ENCODE measurements at regions not wholly inside any gene's neighbourhood (a gene's known extent, or its start where the extent isn't known, plus 50 kb on each side); places are given as distances from the start of the nearest gene placed in this dataset.

- Histone ChIP-seq H3K4me1 (ENCODE audit: control insufficient read depth in 1 of 2, insufficient read depth in 2 of 2, low read length in 2 of 2) (peaks cover 0 to 3% of the 10 kb centered on the region in 2 donors), H3K9me3 (ENCODE audit: control insufficient read depth in 1 of 2, low read length in 2 of 2) (peaks cover 0 to 4% of the 10 kb centered on the region in 2 donors), H3K27ac (ENCODE audit: low read length) (no peak overlapping the region), H3K27me3 (ENCODE audit: low read depth, low read length) (no peaks in the 10 kb centered on the region), H3K4me3 (ENCODE audit: low read depth in 1 of 2, low read length in 2 of 2) (no peak overlapping the region), H3K36me3 (ENCODE audit: control insufficient read depth in 1 of 2, insufficient read depth in 2 of 2, low read length in 2 of 2) (no peaks in the 10 kb centered on the region)
These were observed 64.2 kb upstream of the MRPS6 start for GRCh38 chr21:34009193-34009592.

- H3K9me3 ChIP-seq (ENCODE audit: control insufficient read depth in 1 of 2, low read length in 2 of 2), result no peaks in the 10 kb centered on the region
- H3K27ac ChIP-seq (ENCODE audit: low read length), result no peak overlapping the region
- no peak overlapping the region for H3K4me3 ChIP-seq (ENCODE audit: low read depth in 1 of 2, low read length in 2 of 2)
- H3K27me3 ChIP-seq (ENCODE audit: low read depth, low read length), result no peaks in the 10 kb centered on the region
- peaks cover 0 to 3% of the 10 kb centered on the region in 2 donors for H3K4me1 ChIP-seq (ENCODE audit: control insufficient read depth in 1 of 2, insufficient read depth in 2 of 2, low read length in 2 of 2)
- H3K36me3 ChIP-seq (ENCODE audit: control insufficient read depth in 1 of 2, insufficient read depth in 2 of 2, low read length in 2 of 2), result no peaks in the 10 kb centered on the region
These were observed 64.8 kb upstream of the MRPS6 start for GRCh38 chr21:34008618-34009017.

GRCh38 chr21:34006611-34007168, 66.7 kb upstream of the MRPS6 start:
- Histone ChIP-seq H3K4me3 (ENCODE audit: low read depth in 1 of 2, low read length in 2 of 2) (no peak overlapping the region), H3K27me3 (ENCODE audit: low read depth, low read length) (no peaks in the 10 kb centered on the region), H3K27ac (ENCODE audit: low read length) (no peak overlapping the region)

GRCh38 chr21:34004974-34005373, 68.4 kb upstream of the MRPS6 start:
- peaks cover 0 to 3% of the 10 kb centered on the region in 2 donors for H3K4me1 ChIP-seq (ENCODE audit: control insufficient read depth in 1 of 2, insufficient read depth in 2 of 2, low read length in 2 of 2)
- no peaks in the 10 kb centered on the region for H3K27me3 ChIP-seq (ENCODE audit: low read depth, low read length)
- no peaks in the 10 kb centered on the region for H3K36me3 ChIP-seq (ENCODE audit: control insufficient read depth in 1 of 2, insufficient read depth in 2 of 2, low read length in 2 of 2)
- no peak overlapping the region for H3K27ac ChIP-seq (ENCODE audit: low read length)
- H3K9me3 ChIP-seq (ENCODE audit: control insufficient read depth in 1 of 2, low read length in 2 of 2), result no peaks in the 10 kb centered on the region
- H3K4me3 ChIP-seq (ENCODE audit: low read depth in 1 of 2, low read length in 2 of 2), result no peak overlapping the region

More at GRCh38 chr21:34006611-34007168, 66.7 kb upstream of the MRPS6 start:
- no peaks in the 10 kb centered on the region for H3K36me3 ChIP-seq (ENCODE audit: control insufficient read depth in 1 of 2, insufficient read depth in 2 of 2, low read length in 2 of 2)
- peaks cover 0 to 3% of the 10 kb centered on the region in 2 donors for H3K4me1 ChIP-seq (ENCODE audit: control insufficient read depth in 1 of 2, insufficient read depth in 2 of 2, low read length in 2 of 2)
- no peaks in the 10 kb centered on the region for H3K9me3 ChIP-seq (ENCODE audit: control insufficient read depth in 1 of 2, low read length in 2 of 2)

GRCh38 chr21:34004013-34004938, 69.1 kb upstream of the MRPS6 start:
- no peaks in the 10 kb centered on the region for H3K36me3 ChIP-seq (ENCODE audit: control insufficient read depth in 1 of 2, insufficient read depth in 2 of 2, low read length in 2 of 2)
- no peak overlapping the region for H3K27ac ChIP-seq (ENCODE audit: low read length)
- H3K4me3 ChIP-seq (ENCODE audit: low read depth in 1 of 2, low read length in 2 of 2), result no peak overlapping the region
- no peaks in the 10 kb centered on the region for H3K27me3 ChIP-seq (ENCODE audit: low read depth, low read length)
- no peaks in the 10 kb centered on the region for H3K9me3 ChIP-seq (ENCODE audit: control insufficient read depth in 1 of 2, low read length in 2 of 2)
- H3K4me1 ChIP-seq (ENCODE audit: control insufficient read depth in 1 of 2, insufficient read depth in 2 of 2, low read length in 2 of 2), result peaks cover 0 to 3% of the 10 kb centered on the region in 2 donors

GRCh38 chr21:34003428-34003827, 70.0 kb upstream of the MRPS6 start:
- no peaks in the 10 kb centered on the region for H3K9me3 ChIP-seq (ENCODE audit: control insufficient read depth in 1 of 2, low read length in 2 of 2)
- H3K4me1 ChIP-seq (ENCODE audit: control insufficient read depth in 1 of 2, insufficient read depth in 2 of 2, low read length in 2 of 2), result peaks cover 0 to 3% of the 10 kb centered on the region in 2 donors
- H3K27ac ChIP-seq (ENCODE audit: low read length), result no peak overlapping the region
- no peaks in the 10 kb centered on the region for H3K36me3 ChIP-seq (ENCODE audit: control insufficient read depth in 1 of 2, insufficient read depth in 2 of 2, low read length in 2 of 2)
- H3K4me3 ChIP-seq (ENCODE audit: low read depth in 1 of 2, low read length in 2 of 2), result no peak overlapping the region
- H3K27me3 ChIP-seq (ENCODE audit: low read depth, low read length), result no peaks in the 10 kb centered on the region

- H3K4me1 ChIP-seq (ENCODE audit: control insufficient read depth in 1 of 2, insufficient read depth in 2 of 2, low read length in 2 of 2), result peaks cover 0 to 3% of the 10 kb centered on the region in 2 donors
- no peaks in the 10 kb centered on the region for H3K36me3 ChIP-seq (ENCODE audit: control insufficient read depth in 1 of 2, insufficient read depth in 2 of 2, low read length in 2 of 2)
- peaks cover 0 to 7% of the 10 kb centered on the region in 2 donors for H3K9me3 ChIP-seq (ENCODE audit: control insufficient read depth in 1 of 2, low read length in 2 of 2)
- H3K27ac ChIP-seq (ENCODE audit: low read length), result no peak overlapping the region
- H3K4me3 ChIP-seq (ENCODE audit: low read depth in 1 of 2, low read length in 2 of 2), result no peak overlapping the region
- H3K27me3 ChIP-seq (ENCODE audit: low read depth, low read length), result no peaks in the 10 kb centered on the region
These were observed 73.0 kb upstream of the MRPS6 start for GRCh38 chr21:34000375-34000774.

GRCh38 chr21:33998809-33999208, 74.6 kb upstream of the MRPS6 start:
- Histone ChIP-seq H3K4me3 (ENCODE audit: low read depth in 1 of 2, low read length in 2 of 2) (no peak overlapping the region), H3K27ac (ENCODE audit: low read length) (no peak overlapping the region), H3K9me3 (ENCODE audit: control insufficient read depth in 1 of 2, low read length in 2 of 2) (peaks cover 0 to 7% of the 10 kb centered on the region in 2 donors)

GRCh38 chr21:33998402-33998801, 75.0 kb upstream of the MRPS6 start:
- Histone ChIP-seq H3K36me3 (ENCODE audit: control insufficient read depth in 1 of 2, insufficient read depth in 2 of 2, low read length in 2 of 2) (no peaks in the 10 kb centered on the region), H3K9me3 (ENCODE audit: control insufficient read depth in 1 of 2, low read length in 2 of 2) (peaks cover 0 to 7% of the 10 kb centered on the region in 2 donors), H3K27me3 (ENCODE audit: low read depth, low read length) (no peaks in the 10 kb centered on the region), H3K27ac (ENCODE audit: low read length) (no peak overlapping the region), H3K4me1 (ENCODE audit: control insufficient read depth in 1 of 2, insufficient read depth in 2 of 2, low read length in 2 of 2) (no peaks in the 10 kb centered on the region), H3K4me3 (ENCODE audit: low read depth in 1 of 2, low read length in 2 of 2) (no peak overlapping the region)

More at GRCh38 chr21:33998809-33999208, 74.6 kb upstream of the MRPS6 start:
- no peaks in the 10 kb centered on the region for H3K36me3 ChIP-seq (ENCODE audit: control insufficient read depth in 1 of 2, insufficient read depth in 2 of 2, low read length in 2 of 2)
- no peaks in the 10 kb centered on the region for H3K27me3 ChIP-seq (ENCODE audit: low read depth, low read length)
- no peaks in the 10 kb centered on the region for H3K4me1 ChIP-seq (ENCODE audit: control insufficient read depth in 1 of 2, insufficient read depth in 2 of 2, low read length in 2 of 2)

- Histone ChIP-seq H3K4me3 (ENCODE audit: low read depth in 1 of 2, low read length in 2 of 2) (no peak overlapping the region), H3K9me3 (ENCODE audit: control insufficient read depth in 1 of 2, low read length in 2 of 2) (peaks cover 0 to 7% of the 10 kb centered on the region in 2 donors), H3K36me3 (ENCODE audit: control insufficient read depth in 1 of 2, insufficient read depth in 2 of 2, low read length in 2 of 2) (no peaks in the 10 kb centered on the region), H3K27ac (ENCODE audit: low read length) (no peak overlapping the region), H3K4me1 (ENCODE audit: control insufficient read depth in 1 of 2, insufficient read depth in 2 of 2, low read length in 2 of 2) (no peaks in the 10 kb centered on the region), H3K27me3 (ENCODE audit: low read depth, low read length) (no peaks in the 10 kb centered on the region)
These were observed 75.9 kb upstream of the MRPS6 start for GRCh38 chr21:33997436-33997835.

GRCh38 chr21:33994373-33994772, 78.8 kb upstream of the ATP5PO start:
- no peak overlapping the region for H3K4me3 ChIP-seq (ENCODE audit: low read depth in 1 of 2, low read length in 2 of 2)
- H3K27ac ChIP-seq (ENCODE audit: low read length), result no peak overlapping the region
- H3K36me3 ChIP-seq (ENCODE audit: control insufficient read depth in 1 of 2, insufficient read depth in 2 of 2, low read length in 2 of 2), result no peaks in the 10 kb centered on the region
- no peaks in the 10 kb centered on the region for H3K4me1 ChIP-seq (ENCODE audit: control insufficient read depth in 1 of 2, insufficient read depth in 2 of 2, low read length in 2 of 2)
- H3K9me3 ChIP-seq (ENCODE audit: control insufficient read depth in 1 of 2, low read length in 2 of 2), result peaks cover 0 to 7% of the 10 kb centered on the region in 2 donors
- H3K27me3 ChIP-seq (ENCODE audit: low read depth, low read length), result no peaks in the 10 kb centered on the region
